SU-DHL-6 (cell line): ENCODE measurements at regions not wholly inside any gene's neighbourhood (a gene's known extent, or its start where the extent isn't known, plus 50 kb on each side); places are given as distances from the start of the nearest gene placed in this dataset.

Source experiments
- H2AFZ ChIP-seq: fragments of 200-600 bp; sonication (generic); 2 replicates; pipeline ENCODE4 v1.6.1; 2014; ENCODE audit warnings: low read depth, mild to moderate bottlenecking, moderate library complexity, mixed read lengths, antibody characterized with exemption, low read length; ENCODE audit not compliant: severe bottlenecking
- H3F3A ChIP-seq: fragments of 200-600 bp; shearing (Covaris generic); 2 replicates; pipeline ENCODE4 v1.6.0; 2016; ENCODE audit warnings: antibody characterized with exemption, mild to moderate bottlenecking; ENCODE audit not compliant: insufficient read depth
- H3K27ac ChIP-seq: fragments of 200-600 bp; sonication (generic); 2 replicates; pipeline ENCODE4 v1.5.1; 2016; ENCODE audit warnings: low read depth, mild to moderate bottlenecking, low read length, moderate library complexity, mixed read lengths
- H3K27me3 ChIP-seq: fragments of 200-600 bp; sonication (generic), shearing (Covaris generic); 2 replicates; pipeline ENCODE4 v1.6.0; 2014; ENCODE audit warnings: mild to moderate bottlenecking, low read length
- H3K36me3 ChIP-seq: fragments of 200-600 bp; sonication (generic); 2 replicates; pipeline ENCODE4 v1.6.1; 2014; ENCODE audit warnings: mild to moderate bottlenecking, low read length, mixed read lengths
- H3K4me2 ChIP-seq: fragments of 300-600, 200-600 bp; shearing (Covaris generic), sonication (generic); 2 replicates; pipeline ENCODE4 v1.6.0; 2014; ENCODE audit warnings: low read length, low read depth, mild to moderate bottlenecking; ENCODE audit not compliant: poor library complexity, severe bottlenecking
- H3K4me3 ChIP-seq: fragments of 200-600 bp; sonication (generic); 2 replicates; pipeline ENCODE4 v1.5.1; 2014; ENCODE audit warnings: antibody characterized with exemption, low read length, mild to moderate bottlenecking, mixed read lengths; ENCODE audit not compliant: insufficient read depth, poor library complexity, severe bottlenecking
- H3K79me2 ChIP-seq: fragments of 200-600 bp; sonication (generic); 2 replicates; pipeline ENCODE4 v1.6.1; 2014; ENCODE audit warnings: mild to moderate bottlenecking, low read length, moderate library complexity; ENCODE audit not compliant: insufficient read depth
- H3K9ac ChIP-seq: fragments of 200-600 bp; sonication (generic); 2 replicates; pipeline ENCODE4 v1.7.0; 2014; ENCODE audit warnings: mild to moderate bottlenecking, low read length
- H3K9me2 ChIP-seq: fragments of 200-600 bp; sonication (generic); replicated peaks from 2 replicates; pipeline ENCODE4 v1.6.1; 2014; ENCODE audit warnings: low read length; ENCODE audit not compliant: insufficient read depth
- H3K9me3 ChIP-seq: fragments of 200-600 bp; sonication (generic); 2 replicates; pipeline ENCODE4 v1.6.1; 2014; ENCODE audit warnings: low read length, mixed read lengths; ENCODE audit not compliant: insufficient read depth
- H4K20me1 ChIP-seq: fragments of 200-600 bp; sonication (generic); 2 replicates; pipeline ENCODE4 v1.6.1; 2014; ENCODE audit warnings: low read depth, mild to moderate bottlenecking, antibody characterized with exemption, low read length, moderate library complexity, mixed read lengths
- CTCF ChIP-seq: fragments of 200-600 bp; sonication (generic); IDR thresholded peaks from one replicate; pipeline ENCODE4 v1.5.1; 2017; ENCODE audit warnings: antibody characterized with exemption, mild to moderate bottlenecking, low read length, moderate library complexity; ENCODE audit not compliant: insufficient read depth, poor library complexity, severe bottlenecking
- EZH2phosphoT487 ChIP-seq: fragments of 200-600 bp; sonication (generic), shearing (Covaris generic); conservative IDR thresholded peaks from 2 replicates; pipeline ENCODE4 v1.6.1; 2018; ENCODE audit warnings: mild to moderate bottlenecking, antibody characterized with exemption, low read length, moderate library complexity, mixed read lengths

DNA sequence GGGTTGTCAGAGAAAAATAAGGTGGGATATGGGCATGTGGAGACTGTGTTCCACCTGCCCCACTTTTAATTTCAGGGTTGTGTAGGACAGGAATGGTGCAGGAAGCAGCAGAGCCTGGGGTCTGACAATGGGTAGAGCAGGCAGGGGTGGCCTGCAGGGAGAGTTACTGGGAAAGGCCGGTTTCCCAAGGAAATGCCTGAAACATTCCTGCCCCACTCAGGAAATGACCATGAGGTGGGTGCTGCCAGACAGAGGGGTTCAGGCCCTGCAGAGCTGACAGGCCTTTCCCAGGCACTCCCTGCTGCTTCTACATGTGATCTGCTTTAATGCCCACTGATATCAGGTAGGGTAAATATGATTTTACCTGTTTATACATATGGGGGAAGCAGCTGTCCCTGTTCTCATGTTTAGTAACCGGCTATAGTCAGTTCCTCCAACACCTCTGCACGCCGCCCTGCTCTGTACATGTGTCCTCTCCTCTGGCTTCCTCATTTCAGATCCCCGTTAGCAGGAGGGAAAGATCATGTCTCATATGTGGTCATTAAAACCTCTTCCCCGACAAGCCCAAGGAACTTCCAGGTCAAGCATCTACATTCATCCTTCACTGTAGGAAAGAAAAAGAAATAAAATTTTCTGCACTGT is 118.6 kb upstream of the PRSS58 start:
- Histone ChIP-seq H3K27me3 (no peaks in the 10 kb centered on the region), H4K20me1 (no peaks in the 10 kb centered on the region), H3K9me3 (no peaks in the 10 kb centered on the region), H3K27ac (no peak overlapping the region), H3K4me3 (no peak overlapping the region), H3K9ac (no peak overlapping the region), H3K4me2 (no peak overlapping the region), H3K36me3 (no peaks in the 10 kb centered on the region), H3K79me2 (no peaks in the 10 kb centered on the region), H3K9me2 (no peaks in the 10 kb centered on the region), H2AFZ (no peak overlapping the region), H3F3A (no peaks in the 10 kb centered on the region)
- TF ChIP-seq CTCF (no peak), EZH2phosphoT487 (no peak)

DNA sequence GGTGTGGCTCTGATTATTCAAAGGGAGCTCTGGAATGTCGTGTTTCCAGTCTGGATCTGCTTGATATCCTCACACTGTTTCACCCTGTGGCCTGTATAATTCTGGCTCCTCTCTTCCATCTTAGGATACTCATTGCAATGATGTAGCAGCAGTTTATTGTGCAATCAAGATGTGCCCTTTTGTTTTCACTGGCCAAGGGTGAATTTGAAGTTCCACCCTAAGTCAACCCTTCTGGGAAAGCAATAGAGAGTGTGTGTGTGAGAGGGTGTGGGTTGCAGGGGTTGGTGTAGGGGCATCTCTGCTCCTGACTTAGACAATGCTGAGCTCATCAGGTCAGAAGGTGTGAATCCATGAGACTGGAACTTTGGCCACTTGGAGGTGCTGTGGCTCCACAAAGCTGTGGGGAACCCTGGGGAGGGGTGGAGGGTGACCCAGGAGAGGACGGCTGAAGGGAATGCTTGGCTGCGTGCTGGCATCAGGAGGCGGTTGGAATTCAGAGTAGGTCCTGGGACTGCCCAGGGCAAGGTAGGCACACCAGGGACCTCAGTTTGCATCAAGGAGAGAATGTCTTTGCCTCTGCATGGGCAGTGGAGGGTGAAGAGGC is 118.0 kb upstream of the PRSS58 start:
- Histone ChIP-seq H3K9ac (no peak overlapping the region), H4K20me1 (no peaks in the 10 kb centered on the region), H3K27me3 (no peaks in the 10 kb centered on the region), H3K9me2 (no peaks in the 10 kb centered on the region), H3K9me3 (no peaks in the 10 kb centered on the region), H3K27ac (no peak overlapping the region), H3K36me3 (no peaks in the 10 kb centered on the region), H3K4me3 (no peak overlapping the region), H2AFZ (no peak overlapping the region), H3K4me2 (no peak overlapping the region), H3K79me2 (no peaks in the 10 kb centered on the region), H3F3A (no peaks in the 10 kb centered on the region)
- TF ChIP-seq EZH2phosphoT487 (no peak), CTCF (no peak)

- no peak overlapping the region for H3K27ac ChIP-seq
- no peak overlapping the region for H3K4me3 ChIP-seq
- H3K4me2 ChIP-seq, result no peak overlapping the region
- no peaks in the 10 kb centered on the region for H3K36me3 ChIP-seq
- no peak overlapping the region for H3K9ac ChIP-seq
- no peak for TF ChIP-seq EZH2phosphoT487
- no peak for TF ChIP-seq CTCF
- H3K27me3 ChIP-seq, result no peaks in the 10 kb centered on the region
- no peaks in the 10 kb centered on the region for H3K9me2 ChIP-seq
- H3K79me2 ChIP-seq, result no peaks in the 10 kb centered on the region
- H3F3A ChIP-seq, result no peaks in the 10 kb centered on the region
- no peak overlapping the region for H2AFZ ChIP-seq
- no peaks in the 10 kb centered on the region for H4K20me1 ChIP-seq
- H3K9me3 ChIP-seq, result no peaks in the 10 kb centered on the region
Measured at GRCh38 chr7:142372727-142373126, 114.9 kb upstream of the PRSS58 start.
